A549 (cell line): ENCODE measurements at regions not wholly inside any gene's neighbourhood (a gene's known extent, or its start where the extent isn't known, plus 50 kb on each side); places are given as distances from the start of the nearest gene placed in this dataset.

ENCODE experiments used
- ATAC-seq, 2 experiments: fragments of 200-7000 bp in 1 of 2; fragments of >200 bp in 1 of 2; cut with Nextera tagmentation in 1 of 2; cut with Tn5 transposase in 1 of 2; 3 replicates each; pipeline versions ENCODE4 v1.8.0 to v1.9.1; 2018 to 2020; ENCODE audit warnings: mild to moderate bottlenecking in 1 of 2, moderate library complexity in 1 of 2
- CTCF ChIA-PET: fragments of 300-600 bp; sonication (Branson Sonifier 250); formaldehyde crosslinking; extraction: SDS; loops from one replicate; lab custom pipeline; 2021; ENCODE audit warnings: antibody characterized with exemption, inconsistent platforms; lab: Yijun Ruan, JAX
- POLR2A ChIA-PET: fragments of 350-600 bp; formaldehyde crosslinking; extraction: SDS; loops from one replicate; lab custom pipeline; 2021; ENCODE audit warnings: antibody characterized with exemption, inconsistent platforms; lab: Yijun Ruan, JAX
- DNase-seq, 2 experiments: peaks; one replicate each; pipeline versions ENCODE4 v3.0.0 to v3.0.0-alpha.2; 2011 to 2016; ENCODE audit warnings: low read depth in 1 of 2, low spot score in 1 of 2
- FAIRE-seq: peaks from 2 replicates; lab custom pipeline; 2011; peaks lifted over from hg19 to GRCh38; lab: Jason Lieb, UNC
- H3K27ac ChIP-seq, 2 experiments: fragments of >200 bp; sonication (Bioruptor Twin); formaldehyde crosslinking; 3 replicates each; pipeline ENCODE4 v1.5.1; 2016 to 2017
- H3K4me1 ChIP-seq: fragments of >200 bp; sonication (Bioruptor Twin); formaldehyde crosslinking; 3 replicates; pipeline ENCODE4 v1.6.1; 2016
- H3K4me2 ChIP-seq: fragments of >200 bp; sonication (Bioruptor Twin); formaldehyde crosslinking; 3 replicates; pipeline ENCODE4 v1.6.1; 2016
- H3K4me3 ChIP-seq: fragments of >200 bp; sonication (Bioruptor Twin); formaldehyde crosslinking; 3 replicates; pipeline ENCODE4 v1.5.1; 2016
- H3K9me3 ChIP-seq: fragments of >200 bp; sonication (Bioruptor Twin); formaldehyde crosslinking; 3 replicates; pipeline ENCODE4 v1.6.1; 2016
- BHLHE40 ChIP-seq: IDR thresholded peaks from 2 replicates; pipeline ENCODE4 v1.6.1; 2012; ENCODE audit warnings: low read depth, low read length, inconsistent platforms
- CBX2 ChIP-seq: fragments of 200-600 bp; sonication (generic); IDR thresholded peaks from 2 replicates; pipeline ENCODE4 v1.6.1; 2016; ENCODE audit warnings: low read depth, mild to moderate bottlenecking, borderline replicate concordance
- CBX8 ChIP-seq: fragments of 200-600 bp; sonication (generic); IDR thresholded peaks from 2 replicates; pipeline ENCODE4 v1.6.1; 2016
- CHD4 ChIP-seq: fragments of 200-600 bp; sonication (generic); IDR thresholded peaks from 2 replicates; pipeline ENCODE4 v1.6.1; 2016; ENCODE audit warnings: antibody characterized with exemption, mild to moderate bottlenecking, borderline replicate concordance
- EHF ChIP-seq: fragments of 250-450 bp; sonication (Bioruptor Pico); IDR thresholded peaks from 2 replicates; pipeline ENCODE4 v1.5.0; 2020; ENCODE audit warnings: mild to moderate bottlenecking
- ELK1 ChIP-seq: fragments of 150-350 bp; IDR thresholded peaks from 2 replicates; pipeline ENCODE4 v1.6.1; 2014; ENCODE audit warnings: low read depth, mild to moderate bottlenecking, low read length
- EP300 ChIP-seq, 2 experiments: fragments of >200 bp; sonication (Bioruptor Twin); formaldehyde crosslinking; IDR thresholded peaks; 2 replicates in 1 of 2; 3 replicates in 1 of 2; pipeline ENCODE4 v1.6.1; 2016 to 2017
- ESRRA ChIP-seq: fragments of 150-350 bp; IDR thresholded peaks from 2 replicates; pipeline ENCODE4 v1.6.1; 2014; ENCODE audit warnings: mild to moderate bottlenecking, low read length, borderline replicate concordance
- FOSB ChIP-seq: fragments of 250-450 bp; sonication (Bioruptor Pico); IDR thresholded peaks from 2 replicates; pipeline ENCODE4 v1.5.0; 2020; ENCODE audit warnings: mild to moderate bottlenecking, moderate library complexity
- FOSL2 ChIP-seq, 2 experiments: fragments of 450-650 bp in 1 of 2; fragments of >200 bp in 1 of 2; sonication (Bioruptor Twin) in 1 of 2; formaldehyde crosslinking; IDR thresholded peaks; 2 replicates each; pipeline versions ENCODE4 v1.5.0 to v1.6.1; 2016 to 2020; ENCODE audit warnings: mild to moderate bottlenecking in 1 of 2, moderate library complexity in 1 of 2
- FOXS1 ChIP-seq: fragments of 250-450 bp; sonication (Bioruptor Pico); IDR thresholded peaks from 2 replicates; pipeline ENCODE4 v1.5.0; 2020; ENCODE audit warnings: mild to moderate bottlenecking, moderate library complexity
- HEYL ChIP-seq: fragments of 250-450 bp; sonication (Bioruptor Pico); IDR thresholded peaks from 2 replicates; pipeline ENCODE4 v1.8.0; 2021; ENCODE audit warnings: mild to moderate bottlenecking, moderate library complexity
- HOXA7 ChIP-seq: fragments of 250-450 bp; sonication (Bioruptor Pico); IDR thresholded peaks from 2 replicates; pipeline ENCODE4 v1.5.0; 2020; ENCODE audit warnings: mild to moderate bottlenecking, moderate library complexity
- KDM5A ChIP-seq: fragments of 200-600 bp; sonication (generic); IDR thresholded peaks from 2 replicates; pipeline ENCODE4 v1.6.1; 2016; ENCODE audit warnings: antibody characterized with exemption, mild to moderate bottlenecking
- MAFK ChIP-seq: fragments of 450-650 bp; IDR thresholded peaks from 2 replicates; pipeline ENCODE4 v1.6.1; 2014; ENCODE audit not compliant: partially characterized antibody
- MAX ChIP-seq: IDR thresholded peaks from 2 replicates; pipeline ENCODE4 v1.6.1; 2012
- MAZ ChIP-seq: fragments of 150-350 bp; IDR thresholded peaks from 2 replicates; pipeline ENCODE4 v1.6.1; 2014; ENCODE audit warnings: antibody characterized with exemption, low read depth, low read length, borderline replicate concordance
- MYC ChIP-seq: IDR thresholded peaks from 2 replicates; pipeline ENCODE4 v1.6.1; 2012; ENCODE audit warnings: mild to moderate bottlenecking, inconsistent platforms, low read length, improper control_type of control experiment, borderline replicate concordance
- NFE2L2 ChIP-seq: fragments of 150-350 bp; conservative IDR thresholded peaks from 2 replicates; pipeline ENCODE4 v1.6.1; 2014; ENCODE audit warnings: low read length
- NPAS2 ChIP-seq: fragments of 250-450 bp; sonication (Bioruptor Pico); IDR thresholded peaks from 2 replicates; pipeline ENCODE4 v1.8.0; 2022; ENCODE audit warnings: mild to moderate bottlenecking, moderate library complexity, borderline replicate concordance
- NR3C1 ChIP-seq: fragments of >200 bp; sonication (Bioruptor Twin); formaldehyde crosslinking; IDR thresholded peaks from 3 replicates; pipeline ENCODE4 v1.6.1; 2017
- PBX3 ChIP-seq: IDR thresholded peaks from 2 replicates; pipeline ENCODE4 v1.6.1; 2012
- POLR2A ChIP-seq: IDR thresholded peaks from 2 replicates; pipeline ENCODE4 v1.6.1; 2012; ENCODE audit warnings: mild to moderate bottlenecking, low read length
- RAD21 ChIP-seq, 2 experiments: fragments of >200 bp in 1 of 2; sonication (Bioruptor Twin) in 1 of 2; formaldehyde crosslinking in 1 of 2; IDR thresholded peaks in 1 of 2; conservative IDR thresholded peaks in 1 of 2; 2 replicates in 1 of 2; 3 replicates in 1 of 2; pipeline ENCODE4 v1.6.1; 2012 to 2018; ENCODE audit warnings: inconsistent platforms in 1 of 2
- RARB ChIP-seq: fragments of 250-450 bp; sonication (Bioruptor Pico); IDR thresholded peaks from 2 replicates; pipeline ENCODE4 v1.8.0; 2021; ENCODE audit warnings: mild to moderate bottlenecking, moderate library complexity
- RCOR1 ChIP-seq: fragments of 150-350 bp; IDR thresholded peaks from 2 replicates; pipeline ENCODE4 v1.6.1; 2014; ENCODE audit warnings: antibody characterized with exemption, low read length, low read depth
- RNF2 ChIP-seq: fragments of 200-600 bp; sonication (generic); IDR thresholded peaks from 2 replicates; pipeline ENCODE4 v1.6.1; 2016; ENCODE audit warnings: low read depth, mild to moderate bottlenecking, antibody characterized with exemption, moderate library complexity, borderline replicate concordance
- SMC3 ChIP-seq: fragments of >200 bp; sonication (Bioruptor Twin); formaldehyde crosslinking; IDR thresholded peaks from 3 replicates; pipeline ENCODE4 v1.6.1; 2018; ENCODE audit warnings: inconsistent platforms
- TFCP2L1 ChIP-seq: fragments of 250-450 bp; sonication (Bioruptor Pico); IDR thresholded peaks from 2 replicates; pipeline ENCODE4 v1.5.0; 2021; ENCODE audit warnings: mild to moderate bottlenecking
- TP53 ChIP-seq: fragments of 250-450 bp; sonication (Bioruptor Pico); IDR thresholded peaks from 2 replicates; pipeline ENCODE4 v1.5.0; 2021; ENCODE audit warnings: mild to moderate bottlenecking, moderate library complexity
- ZFP36 ChIP-seq: fragments of 450-650 bp; IDR thresholded peaks from 2 replicates; pipeline ENCODE4 v1.6.1; 2014; ENCODE audit warnings: borderline replicate concordance; ENCODE audit not compliant: partially characterized antibody
- ZNF302 ChIP-seq: fragments of 250-450 bp; sonication (Bioruptor Pico); IDR thresholded peaks from 2 replicates; pipeline ENCODE4 v1.9.0; 2021; ENCODE audit warnings: inconsistent platforms, mild to moderate bottlenecking, moderate library complexity
- ZSCAN20 ChIP-seq: fragments of 250-450 bp; sonication (Bioruptor Pico); IDR thresholded peaks from 2 replicates; pipeline ENCODE4 v1.8.0; 2022; ENCODE audit warnings: mild to moderate bottlenecking, moderate library complexity
- WGBS: methylation state at CpG from one replicate; pipeline ENCODE4 v1.1.6; 2017; ENCODE audit errors: missing lambda C conversion rate; 5-methylcytosine and 5-hydroxymethylcytosine counted together
- TF ChIP-seq, protein P1 (sequence below): fragments of 250-450 bp; sonication (Bioruptor Pico); IDR thresholded peaks from 2 replicates; pipeline ENCODE4 v1.5.0; 2020; ENCODE audit warnings: low read depth, mild to moderate bottlenecking, moderate library complexity

DNA sequence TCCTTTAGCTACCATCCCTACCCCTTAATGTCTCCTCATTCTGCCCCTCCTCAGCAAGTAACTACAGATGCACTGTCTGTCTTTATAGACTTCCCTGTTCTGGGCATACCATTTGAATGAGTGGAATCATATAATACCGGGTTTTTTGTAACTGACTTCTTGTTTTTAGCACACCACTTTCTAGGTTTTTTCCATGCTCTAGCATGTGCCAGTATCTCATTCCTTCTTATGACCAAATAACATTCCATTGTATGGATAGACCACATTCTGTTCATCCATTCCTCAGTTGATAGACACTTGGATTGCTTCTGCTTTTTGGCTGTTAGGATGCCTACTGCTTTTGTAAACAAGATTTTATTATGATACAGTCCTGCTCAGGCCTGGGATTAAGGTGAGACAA, 154.7 kb downstream of the TSN start:
- CTCF ChIA-PET = no interaction called here
- ATAC-seq = no peak

GRCh38 chr2:121911036-121911435, 155.6 kb downstream of the TSN start:
- H3K4me1 ChIP-seq = no peaks in the 10 kb centered on the region
- CTCF ChIA-PET = no interaction called here
- no peak overlapping the region for H3K27ac ChIP-seq
- H3K4me2 ChIP-seq = no peak overlapping the region
- ATAC-seq (no peak), DNase-seq (no peak), FAIRE-seq (no peak)
- no peak overlapping the region for H3K4me3 ChIP-seq
- TF ChIP-seq ZSCAN20 = no peak
- TF ChIP-seq, protein P1, sequence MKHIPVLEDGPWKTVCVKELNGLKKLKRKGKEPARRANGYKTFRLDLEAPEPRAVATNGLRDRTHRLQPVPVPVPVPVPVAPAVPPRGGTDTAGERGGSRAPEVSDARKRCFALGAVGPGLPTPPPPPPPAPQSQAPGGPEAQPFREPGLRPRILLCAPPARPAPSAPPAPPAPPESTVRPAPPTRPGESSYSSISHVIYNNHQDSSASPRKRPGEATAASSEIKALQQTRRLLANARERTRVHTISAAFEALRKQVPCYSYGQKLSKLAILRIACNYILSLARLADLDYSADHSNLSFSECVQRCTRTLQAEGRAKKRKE (CRISPR knock-in tag) = no peak
- no peak for TF ChIP-seq MAFK
- TF ChIP-seq RNF2 = no peak
- TF ChIP-seq ZNF302 (CRISPR knock-in tag) = no peak
- no peak for TF ChIP-seq POLR2A
- TF ChIP-seq HOXA7 (CRISPR knock-in tag) = no peak
- TF ChIP-seq RARB (CRISPR knock-in tag) = no peak
- TF ChIP-seq BHLHE40 = no peak
- TF ChIP-seq CBX2 = no peak
- TF ChIP-seq EP300 (IDR thresholded peaks at IDR 0.05) = no peak
- no peak for TF ChIP-seq EHF (CRISPR knock-in tag)
- TF ChIP-seq ESRRA = no peak
- TF ChIP-seq RCOR1 = no peak
- TF ChIP-seq MAZ = no peak
- TF ChIP-seq FOSL2 (IDR thresholded peaks at IDR 0.05) = no peak
- TF ChIP-seq FOSL2 (CRISPR knock-in tag; IDR thresholded peaks at IDR 0.05) = no peak
- no peak for TF ChIP-seq FOSB (CRISPR knock-in tag)
- no peak for TF ChIP-seq FOXS1 (CRISPR knock-in tag)
- no peak for TF ChIP-seq ELK1
- TF ChIP-seq TFCP2L1 (CRISPR knock-in tag) = no peak
- 11% methylated on average over 4 of the region's 4 CpGs for WGBS
- POLR2A ChIA-PET = no interaction called here
- no peaks in the 10 kb centered on the region for H3K9me3 ChIP-seq

More for the DNA sequence above, 154.7 kb downstream of the TSN start:
- TF ChIP-seq RCOR1 = no peak
- no peak for TF ChIP-seq BHLHE40
- no peak for TF ChIP-seq HEYL
- TF ChIP-seq HOXA7 (CRISPR knock-in tag) = no peak
- no peak for TF ChIP-seq CHD4
- no peak for TF ChIP-seq NPAS2 (CRISPR knock-in tag)
- WGBS = 3% methylated on average over 1 of the region's 1 CpG
- POLR2A ChIA-PET = no interaction called here
- DNase-seq (no peak), FAIRE-seq (no peak)
- H3K27ac ChIP-seq = no peak overlapping the region
- H3K4me1 ChIP-seq = no peaks in the 10 kb centered on the region
- H3K4me3 ChIP-seq = no peak overlapping the region
- H3K4me2 ChIP-seq = no peak overlapping the region
- no peaks in the 10 kb centered on the region for H3K9me3 ChIP-seq

DNA sequence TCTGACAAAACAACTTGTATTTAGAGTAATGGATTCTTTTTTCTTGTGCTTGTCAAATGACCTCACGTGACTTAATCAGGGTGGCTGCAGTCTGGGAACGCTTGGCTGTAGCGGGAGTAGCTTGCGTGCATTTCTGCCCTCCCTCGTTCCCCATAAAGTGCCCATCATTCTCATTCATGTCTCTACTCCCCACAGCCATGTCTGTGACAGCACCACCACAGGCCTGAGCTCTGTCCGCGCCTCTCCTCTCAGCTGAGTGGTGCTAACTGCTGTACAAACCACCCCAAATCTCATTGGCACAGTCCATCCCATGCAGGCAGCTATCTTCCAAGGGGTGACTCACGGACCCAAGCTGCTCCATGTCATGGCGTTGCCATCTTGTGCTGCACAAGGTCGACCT, 161.7 kb downstream of the TSN start:
- Histone ChIP-seq H3K9me3 (no peaks in the 10 kb centered on the region), H3K4me2 (no peak overlapping the region), H3K4me1 (no peaks in the 10 kb centered on the region), H3K27ac (no peak overlapping the region), H3K4me3 (no peak overlapping the region)
- ATAC-seq = no peak
- FAIRE-seq = no peak
- CTCF ChIA-PET = interaction anchor here (0.7 kb wide), 1 partner anchor 119 kb away, joined by 3 read pairs; no protein-coding TSS in a partner anchor
- 34% methylated on average over 10 of the region's 10 CpGs for WGBS
- POLR2A ChIA-PET = no interaction called here
- no peak for DNase-seq
- TF ChIP-seq EHF (CRISPR knock-in tag) (no peak), TP53 (CRISPR knock-in tag) (no peak), MYC (no peak), SMC3 (no peak), NFE2L2 (no peak), MAX (no peak), ZFP36 (no peak), FOSB (CRISPR knock-in tag) (no peak), MAZ (no peak), MAFK (no peak), TFCP2L1 (CRISPR knock-in tag) (no peak), RAD21 (conservative IDR thresholded peaks at IDR 0.05 in 1 of 2, IDR thresholded peaks at IDR 0.05 in 1 of 2) (no peak), PBX3 (no peak), FOXS1 (CRISPR knock-in tag) (no peak), NR3C1 (no peak), RCOR1 (no peak), CBX8 (no peak), KDM5A (no peak)
